Left ventricle myocardium superior (tissue), 1 donor: ENCODE measurements at regions not wholly inside any gene's neighbourhood (a gene's known extent, or its start where the extent isn't known, plus 50 kb on each side); places are given as distances from the start of the nearest gene placed in this dataset.

Experiments
- ATAC-seq: fragments of 200-7000 bp; cut with Tn5 transposase; one replicate; pipeline ENCODE4 v1.9.1; 2020; ENCODE audit warnings: mild to moderate bottlenecking, moderate library complexity
- DNase-seq: peaks from one replicate; pipeline ENCODE4 v3.0.0-alpha.2; 2020
- intact Hi-C: fragments of 100-400 bp; cut with micrococcal nuclease; formaldehyde crosslinking; loops from one replicate; pipeline ENCODE4 v1.11.0; 2022
- donor health status: DM: no; HTN: yes; CAD: no; lungs with severe emphysema.

DNA sequence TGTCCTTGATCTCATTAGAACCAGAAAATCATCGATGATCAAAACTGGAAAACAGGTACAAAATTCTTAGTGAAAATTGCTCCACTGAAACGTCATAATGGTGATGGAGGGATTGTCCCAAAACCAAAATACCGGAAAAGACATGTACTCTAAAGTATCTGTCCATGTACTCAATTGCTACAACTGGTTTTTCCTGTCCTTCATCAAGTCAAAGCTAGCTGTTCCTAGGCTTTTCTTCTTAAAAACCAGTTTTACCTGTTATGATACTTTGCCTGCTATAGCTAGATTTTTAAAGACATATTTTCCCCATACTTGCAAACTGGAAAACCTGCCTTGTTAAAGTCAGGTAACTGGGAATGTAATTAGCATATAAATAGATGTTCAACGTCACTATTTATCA, 50.5 kb upstream of the LRRC1 start:
- intact Hi-C loops = no loop called here
- ATAC-seq = no peak

GRCh38 chr6:53741034-53741823, 53.6 kb upstream of the LRRC1 start:
- intact Hi-C loops = no loop called here
- DNase-seq = no peak
- no peak for ATAC-seq

More for the DNA sequence above, 50.5 kb upstream of the LRRC1 start:
- no peak for DNase-seq

DNA sequence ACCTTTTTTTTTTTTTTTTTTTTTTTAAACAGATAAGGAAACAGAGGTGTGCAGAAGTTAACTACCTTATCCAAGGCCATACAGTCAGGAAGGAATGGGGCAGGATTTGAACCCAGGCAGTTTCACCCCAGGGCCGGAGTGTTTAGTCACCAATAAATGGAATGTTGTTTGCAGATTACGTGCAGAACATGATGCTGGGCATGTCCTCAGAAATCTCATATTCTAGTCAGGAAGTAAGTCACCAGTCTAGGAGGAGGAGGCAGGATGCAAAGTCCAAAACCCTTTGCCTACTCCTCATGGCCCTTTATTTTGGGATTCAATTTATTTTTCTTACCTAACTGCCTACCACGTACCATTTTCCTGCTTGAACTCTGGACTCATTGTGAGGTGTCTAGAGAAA, 57.1 kb upstream of the LRRC1 start:
- DNase-seq = no peak
- no peak for ATAC-seq
- intact Hi-C loops = loop anchor here (10.0 kb wide), 1 partner anchor 573 kb away; no protein-coding TSS in a partner anchor

- no peak for ATAC-seq
- DNase-seq = no peak
- intact Hi-C loops = loop anchor here (10.0 kb wide), 1 partner anchor 571 kb away; no protein-coding TSS in a partner anchor
These were observed 58.9 kb upstream of the LRRC1 start for GRCh38 chr6:53735896-53736295.

- ATAC-seq (peak; percentile 77), DNase-seq (peak; percentile 51)
- intact Hi-C loops = loop anchor here (5.0 to 10.0 kb wide), 2 partner anchors 242 to 570 kb away; no protein-coding TSS in a partner anchor
These were observed 60.1 kb upstream of the LRRC1 start for GRCh38 chr6:53734473-53735299.

DNA sequence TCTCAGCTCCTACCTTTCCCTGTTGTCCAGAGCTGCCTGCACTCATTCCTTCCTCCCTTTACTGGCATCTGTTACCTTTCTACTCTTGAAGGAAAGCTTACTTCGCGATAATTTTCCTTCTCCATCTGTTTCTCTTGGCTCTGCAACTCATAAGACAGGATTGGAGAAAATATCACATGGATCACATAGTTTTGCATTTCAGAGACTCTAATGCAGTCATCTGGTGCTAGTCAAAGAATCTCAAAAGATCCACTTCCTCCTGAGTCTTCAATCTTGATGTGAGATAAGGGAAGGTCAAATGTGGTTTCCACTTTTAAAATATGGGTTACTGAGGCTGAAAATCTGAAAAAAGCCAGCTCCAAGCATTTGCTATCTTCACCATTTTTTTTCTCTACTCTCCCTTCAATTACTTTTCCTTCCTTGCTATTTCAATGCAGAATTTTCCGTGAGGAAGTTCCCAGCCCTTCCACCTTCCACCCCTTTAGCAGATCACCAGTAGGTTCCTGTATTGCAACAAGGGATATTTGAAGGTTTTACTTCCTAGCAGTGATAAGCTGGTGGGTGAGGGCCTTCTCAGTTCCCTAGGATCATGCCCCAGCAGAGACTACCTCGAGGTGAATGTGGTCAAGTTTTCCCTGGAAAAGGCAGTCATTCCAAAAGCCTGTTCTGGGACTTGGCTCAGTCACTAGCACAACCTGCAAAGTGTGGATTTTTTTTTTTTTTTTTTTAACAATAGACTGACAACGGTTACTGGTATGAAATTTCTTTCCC, 62.8 kb upstream of the LRRC1 start:
- no peak for DNase-seq
- ATAC-seq = no peak
- intact Hi-C loops = loop anchor here (5.0 to 10.0 kb wide), 2 partner anchors 240 to 567 kb away; no protein-coding TSS in a partner anchor

DNA sequence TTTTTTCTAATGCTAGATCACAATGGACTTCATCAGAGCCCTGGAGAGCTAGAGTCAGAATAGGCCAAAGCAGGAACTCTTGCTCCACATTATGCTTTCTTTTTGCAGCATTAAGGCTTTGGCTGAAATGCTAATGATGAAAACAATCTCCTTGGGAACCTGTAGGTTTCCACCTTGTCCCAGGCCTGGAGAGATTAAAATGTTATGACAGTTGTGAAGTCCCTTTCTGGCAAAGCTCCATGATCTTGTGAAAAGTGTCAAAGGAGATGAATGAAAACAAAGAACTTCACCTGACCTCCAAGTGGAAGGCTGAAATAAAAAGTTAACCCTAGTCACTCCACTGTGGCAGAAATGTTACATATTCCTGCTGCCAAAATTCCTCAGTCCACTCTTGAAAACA, 64.0 kb upstream of the LRRC1 start:
- ATAC-seq = no peak
- intact Hi-C loops = loop anchor here (5.0 to 10.0 kb wide), 2 partner anchors 238 to 566 kb away; no protein-coding TSS in a partner anchor

DNA sequence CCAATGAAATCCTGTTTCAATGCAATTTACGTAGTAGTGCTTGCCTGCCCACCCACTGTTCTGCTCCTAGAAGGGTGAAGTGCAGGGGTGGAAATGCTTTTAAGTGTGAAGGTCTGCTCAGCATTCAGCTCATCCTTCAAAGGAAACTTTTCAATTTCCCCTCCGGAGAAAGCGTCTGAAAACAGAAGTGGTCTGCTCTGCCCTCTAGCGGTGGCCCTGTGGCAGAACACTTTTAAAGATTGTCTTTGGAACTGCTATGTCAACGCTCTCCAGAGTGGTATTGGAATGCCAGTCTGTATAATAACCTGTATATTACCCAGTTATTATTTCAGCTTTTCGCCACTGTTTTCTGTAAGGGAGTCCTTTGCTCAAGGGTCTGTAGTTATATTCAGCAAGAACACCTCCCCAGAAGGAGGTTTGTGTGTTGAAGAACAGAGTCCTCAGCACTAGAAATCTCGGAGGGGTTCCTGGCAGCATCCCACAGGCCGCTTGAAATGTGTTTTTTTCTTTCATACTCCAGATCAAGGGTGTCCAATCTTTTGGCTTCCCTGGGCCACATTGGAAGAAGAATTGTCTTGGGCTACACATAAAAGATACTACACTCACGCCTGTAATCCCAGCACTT, 63.1 kb upstream of the KLHL31 start:
- intact Hi-C loops = no loop called here
- ATAC-seq (peak; percentile 63), DNase-seq (peak; percentile 50)

More for the DNA sequence above, 64.0 kb upstream of the LRRC1 start:
- no peak for DNase-seq

- DNase-seq (no peak), ATAC-seq (no peak)
- intact Hi-C loops = no loop called here
These were observed 62.2 kb upstream of the KLHL31 start for GRCh38 chr6:53727748-53728147.

- ATAC-seq (peak; percentile 92), DNase-seq (peak; percentile 85)
- intact Hi-C loops = no loop called here
These were observed 60.4 kb upstream of the KLHL31 start for GRCh38 chr6:53725791-53726575.

GRCh38 chr6:53724501-53724900, 58.9 kb upstream of the KLHL31 start:
- DNase-seq = no peak
- no peak for ATAC-seq
- intact Hi-C loops = no loop called here

GRCh38 chr6:53723331-53723730, 57.8 kb upstream of the KLHL31 start:
- ATAC-seq (no peak), DNase-seq (no peak)
- intact Hi-C loops = no loop called here

DNA sequence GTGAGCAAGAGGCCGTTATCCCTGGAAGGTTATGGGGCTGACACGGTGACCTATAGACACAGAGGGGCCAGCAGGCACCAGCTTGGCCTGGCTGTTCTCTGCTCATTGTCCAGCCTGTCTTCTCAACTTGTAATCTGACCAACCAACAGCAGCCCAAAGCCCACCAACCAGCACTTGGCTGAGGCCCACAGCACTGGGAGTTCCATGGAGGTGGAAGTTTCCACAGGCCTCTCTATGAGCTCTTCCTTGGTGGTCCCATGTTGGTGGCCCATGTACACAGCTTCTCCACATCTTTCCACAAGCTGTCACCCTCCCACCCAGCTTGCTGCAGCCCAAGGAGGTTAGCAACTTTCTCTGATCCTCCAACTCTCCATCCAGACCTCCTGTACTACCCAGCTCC, 56.2 kb upstream of the KLHL31 start:
- intact Hi-C loops = no loop called here
- DNase-seq = no peak
- no peak for ATAC-seq

DNA sequence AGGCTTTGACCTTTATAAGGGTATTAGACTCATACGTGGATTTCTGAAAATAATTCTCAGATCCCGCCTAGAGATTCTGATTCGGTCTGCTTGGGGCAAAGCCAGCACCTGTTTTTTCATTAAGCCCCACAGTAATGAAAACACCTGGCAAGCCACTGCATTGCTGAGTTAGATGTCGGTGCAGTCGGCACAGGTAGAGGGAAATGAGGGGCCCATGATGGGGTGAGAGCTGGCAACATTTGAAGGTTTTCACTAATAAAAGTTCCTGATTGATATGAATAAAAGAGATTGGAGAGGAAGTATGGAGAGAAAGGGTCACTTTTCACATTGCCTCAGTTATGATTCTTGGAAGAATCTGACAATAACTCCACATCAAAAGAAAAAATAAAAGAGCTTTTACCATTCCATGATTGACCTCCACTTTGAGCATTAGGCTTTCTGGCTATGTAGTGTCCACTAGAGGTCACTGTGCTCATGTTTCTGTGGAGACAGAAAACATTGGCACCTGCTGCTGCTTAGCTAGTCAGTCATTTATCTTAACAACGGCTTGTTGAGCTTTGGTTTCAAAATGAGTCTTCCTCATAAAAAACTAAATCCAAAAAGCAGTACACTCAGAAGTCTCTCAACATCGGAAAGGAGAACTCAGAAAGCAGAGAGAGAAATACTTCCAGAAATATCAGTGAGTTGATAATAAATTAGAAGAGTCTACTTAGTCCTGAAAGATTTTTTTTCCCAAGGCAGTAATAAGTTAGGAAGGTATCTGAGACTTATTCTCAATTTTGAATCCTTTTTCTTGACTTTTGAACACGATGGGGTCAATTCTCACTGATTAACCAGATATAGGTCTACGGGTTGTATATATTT, 53.3 kb upstream of the KLHL31 start:
- intact Hi-C loops = no loop called here
- ATAC-seq (peak; percentile 78), DNase-seq (no peak)

- intact Hi-C loops = no loop called here
- ATAC-seq (no peak), DNase-seq (no peak)
These were observed 52.0 kb upstream of the KLHL31 start for GRCh38 chr6:53717566-53717965.

- no peak for DNase-seq
- no peak for ATAC-seq
- intact Hi-C loops = no loop called here
These were observed 49.9 kb upstream of the KLHL31 start for GRCh38 chr6:53715434-53715833.
